Type B pancreatic cell (in vitro differentiated cells): ENCODE measurements at regions not wholly inside any gene's neighbourhood (a gene's known extent, or its start where the extent isn't known, plus 50 kb on each side); places are given as distances from the start of the nearest gene placed in this dataset.
A peak's percentile ranks its signal among the peaks of the same experiment; 100 is the strongest.

ENCODE experiments used
- DNase-seq: peaks from one replicate; pipeline ENCODE4 v3.0.0; 2021; ENCODE audit warnings: mixed read lengths; ENCODE audit not compliant: unreplicated experiment; ENCODE audit errors: extremely low spot score
- H3K27ac Mint-ChIP-seq: 2 replicates; pipeline ENCODE4 v1.8.0; 2021; ENCODE audit warnings: mild to moderate bottlenecking, mixed read lengths
- H3K27me3 Mint-ChIP-seq: 2 replicates; pipeline ENCODE4 v1.8.0; 2021; ENCODE audit warnings: mixed read lengths
- H3K36me3 Mint-ChIP-seq: 2 replicates; pipeline ENCODE4 v1.8.0; 2021; ENCODE audit warnings: mixed read lengths
- H3K4me1 Mint-ChIP-seq: one replicate; pipeline ENCODE4 v1.8.0; 2021; ENCODE audit warnings: mixed read lengths; ENCODE audit not compliant: unreplicated experiment
- H3K4me3 Mint-ChIP-seq: 2 replicates; pipeline ENCODE4 v1.8.0; 2021; ENCODE audit warnings: mild to moderate bottlenecking, mixed read lengths
- H3K9me3 Mint-ChIP-seq: 2 replicates; pipeline ENCODE4 v1.8.0; 2021; ENCODE audit warnings: mixed read lengths
- CTCF ChIP-seq: fragments of 200-600 bp; sonication (generic); conservative IDR thresholded peaks from 2 replicates; pipeline ENCODE4 v1.5.0; 2021; ENCODE audit warnings: antibody characterized with exemption, mild to moderate bottlenecking

DNA sequence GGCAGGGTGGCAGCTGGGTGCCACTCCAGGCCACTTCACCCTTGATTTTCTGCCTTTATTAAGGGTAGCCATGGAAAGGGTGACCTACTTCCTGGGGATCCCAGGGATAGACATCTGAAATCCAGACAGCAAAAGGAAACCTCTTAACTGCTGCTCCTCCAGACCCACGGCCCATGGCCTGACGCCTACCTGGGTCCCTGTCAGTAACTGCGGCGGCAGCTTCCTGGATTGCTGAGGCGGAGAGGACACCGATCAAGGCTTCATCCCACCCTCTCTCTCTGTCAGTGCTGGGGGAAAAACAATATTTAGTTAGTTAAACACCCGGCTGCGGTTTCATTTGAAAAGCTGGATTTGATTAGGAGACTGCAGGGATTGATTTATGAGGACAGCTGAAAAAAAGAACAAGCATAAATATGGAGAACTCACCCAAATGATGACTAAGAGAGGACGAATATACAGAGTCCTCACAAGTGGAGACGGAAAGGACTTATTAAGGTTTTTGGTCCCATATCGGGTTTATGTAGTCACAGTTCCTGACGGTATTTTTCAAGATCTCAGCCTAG lies 158.7 kb upstream of the KLF4 start:
- TF ChIP-seq CTCF = no peak
- Mint-ChIP-seq H3K4me3 (no peak overlapping the region), H3K27me3 (peaks cover 17% of the 10 kb centered on the region), H3K9me3 (peaks cover 4% of the 10 kb centered on the region), H3K27ac (no peak overlapping the region), H3K4me1 (peaks cover 17% of the 10 kb centered on the region), H3K36me3 (no peaks in the 10 kb centered on the region)
- no peak for DNase-seq

DNA sequence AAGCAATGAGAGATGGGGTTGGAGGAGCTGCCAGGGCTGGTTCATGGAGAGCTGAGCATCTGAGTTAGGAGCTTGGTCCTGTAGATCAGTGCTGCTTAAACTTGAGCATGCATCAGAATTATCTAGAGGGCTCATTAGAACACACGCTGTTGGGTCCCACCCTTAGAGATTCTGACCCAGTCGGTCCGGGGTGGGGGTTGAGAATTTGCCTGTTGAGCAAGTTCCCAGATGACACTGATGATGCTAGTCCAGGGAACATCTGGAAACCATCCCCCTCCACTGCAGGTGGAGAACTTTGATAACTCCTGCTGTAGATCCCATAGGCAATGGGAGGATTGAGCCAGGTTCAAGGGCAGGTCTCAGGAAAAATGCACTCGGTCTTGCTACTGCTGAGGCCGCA lies 158.0 kb upstream of the KLF4 start:
- no peak for TF ChIP-seq CTCF
- no peak for DNase-seq
- H3K4me3 Mint-ChIP-seq = no peak overlapping the region
- H3K27me3 Mint-ChIP-seq = peaks cover 16% of the 10 kb centered on the region
- no peaks in the 10 kb centered on the region for H3K36me3 Mint-ChIP-seq
- H3K9me3 Mint-ChIP-seq = peaks cover 4% of the 10 kb centered on the region
- no peak overlapping the region for H3K27ac Mint-ChIP-seq
- peaks cover 17% of the 10 kb centered on the region for H3K4me1 Mint-ChIP-seq

DNA sequence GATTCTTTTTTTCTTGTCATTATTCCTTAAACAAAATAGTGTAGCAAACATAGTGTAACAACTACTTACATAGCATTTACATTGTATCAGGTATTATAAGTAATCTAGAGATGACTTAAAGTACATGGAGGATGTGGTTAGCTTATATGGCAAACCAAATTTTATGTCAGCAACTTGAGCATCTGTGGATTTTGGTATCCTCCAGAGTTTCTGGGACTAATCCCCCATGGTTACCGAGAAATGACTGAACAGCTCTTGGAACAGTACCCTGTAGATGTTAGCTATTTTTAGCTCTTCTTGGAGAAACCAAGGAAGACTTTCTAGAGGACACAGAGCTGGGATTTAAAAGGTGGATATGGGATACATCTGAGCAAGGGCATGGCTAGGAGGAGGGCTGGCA lies 157.6 kb upstream of the KLF4 start:
- H3K27ac Mint-ChIP-seq = no peak overlapping the region
- H3K9me3 Mint-ChIP-seq = peaks cover 4% of the 10 kb centered on the region
- no peaks in the 10 kb centered on the region for H3K36me3 Mint-ChIP-seq
- H3K4me1 Mint-ChIP-seq = peaks cover 17% of the 10 kb centered on the region
- H3K27me3 Mint-ChIP-seq = peaks cover 16% of the 10 kb centered on the region
- TF ChIP-seq CTCF = no peak
- H3K4me3 Mint-ChIP-seq = no peak overlapping the region
- DNase-seq = no peak

- H3K4me3 Mint-ChIP-seq = no peak overlapping the region
- peaks cover 4% of the 10 kb centered on the region for H3K9me3 Mint-ChIP-seq
- peak overlapping the region; percentile 46 for H3K27ac Mint-ChIP-seq
- peaks cover 13% of the 10 kb centered on the region for H3K27me3 Mint-ChIP-seq
- H3K36me3 Mint-ChIP-seq = no peaks in the 10 kb centered on the region
- peaks cover 17% of the 10 kb centered on the region for H3K4me1 Mint-ChIP-seq
- TF ChIP-seq CTCF = no peak
- no peak for DNase-seq
These were observed 155.9 kb upstream of the KLF4 start for GRCh38 chr9:107645464-107645833.

DNA sequence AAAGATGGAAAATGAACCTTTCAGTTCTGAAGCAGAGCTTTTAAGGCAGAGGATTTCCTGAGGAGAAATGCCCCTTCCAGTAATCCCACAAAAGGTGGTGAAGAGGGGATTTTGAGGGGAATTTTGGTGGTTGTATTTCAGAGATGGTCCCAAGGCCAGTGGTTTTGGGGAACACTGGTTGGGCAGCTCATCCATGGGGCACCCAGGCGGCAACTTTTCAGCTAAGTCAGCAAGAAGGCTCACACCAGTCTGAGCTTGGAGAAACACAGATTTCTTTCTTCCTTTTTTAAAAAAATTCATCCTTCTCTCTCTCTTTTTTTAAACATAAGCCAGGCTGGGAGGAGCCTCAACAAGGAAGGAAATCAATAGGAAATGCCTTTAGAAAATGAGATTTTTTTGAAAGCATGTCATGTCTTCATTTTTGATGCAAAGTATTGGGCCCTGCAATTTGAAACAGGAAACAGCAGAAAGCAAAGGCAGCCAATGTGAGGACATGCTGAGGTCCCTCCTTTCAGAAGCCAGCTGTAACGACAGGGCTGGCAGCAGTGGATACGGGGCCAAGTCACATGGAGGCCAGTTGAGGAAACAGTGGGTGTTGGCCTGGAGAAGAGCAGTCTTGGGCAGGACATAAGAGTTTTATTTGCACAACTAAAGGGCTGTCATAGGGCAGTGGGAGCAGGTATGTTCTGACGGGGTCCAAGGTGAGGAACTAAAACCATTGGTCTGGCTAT lies 155.3 kb upstream of the KLF4 start:
- Mint-ChIP-seq H3K4me3 (no peak overlapping the region), H3K27me3 (peaks cover 11% of the 10 kb centered on the region), H3K9me3 (peaks cover 4% of the 10 kb centered on the region), H3K36me3 (no peaks in the 10 kb centered on the region), H3K4me1 (peaks cover 15% of the 10 kb centered on the region), H3K27ac (peak overlapping the region; percentile 46)
- DNase-seq = no peak
- no peak for TF ChIP-seq CTCF
